NCI-H2227 (cell line): ENCODE measurements at regions not wholly inside any gene's neighbourhood (a gene's known extent, or its start where the extent isn't known, plus 50 kb on each side); places are given as distances from the start of the nearest gene placed in this dataset.

Experiments used
- DNase-seq: peaks from one replicate; lab custom pipeline; 2025; ENCODE audit not compliant: unreplicated experiment; lab: John Stamatoyannopoulos, UW

- no peak for DNase-seq
These were observed 361.1 kb downstream of the TGFB2 start for GRCh38 chr1:218705911-218706893.

GRCh38 chr1:218711001-218711400 is 365.9 kb downstream of the TGFB2 start:
- DNase-seq = no peak

- DNase-seq = no peak
These were observed 366.9 kb downstream of the TGFB2 start for GRCh38 chr1:218711884-218712674.

- no peak for DNase-seq
These were observed 367.5 kb downstream of the TGFB2 start for GRCh38 chr1:218712677-218713076.

- no peak for DNase-seq
These were observed 371.0 kb downstream of the TGFB2 start for GRCh38 chr1:218715961-218716669.

DNA sequence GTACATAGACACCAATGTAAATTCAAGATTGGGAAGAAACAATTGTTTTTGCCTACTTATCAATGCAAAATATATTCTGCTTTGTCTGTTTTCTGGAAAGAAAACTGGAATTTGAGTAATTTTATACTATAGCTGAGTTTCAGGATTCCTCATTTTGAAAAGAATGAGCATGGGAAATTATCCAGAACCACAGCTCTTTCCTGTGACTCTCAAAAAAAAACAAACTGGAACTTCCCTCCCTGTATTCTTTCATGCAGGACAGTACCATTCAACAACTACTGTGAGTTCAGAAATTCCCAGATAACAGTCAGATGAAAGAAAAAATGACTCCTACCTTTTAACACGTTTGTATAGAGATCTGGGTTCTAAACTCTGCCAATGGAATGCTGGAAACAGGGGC is 372.4 kb downstream of the TGFB2 start:
- no peak for DNase-seq

GRCh38 chr1:218718206-218718605 is 373.1 kb downstream of the TGFB2 start:
- no peak for DNase-seq

- DNase-seq = no peak
These were observed 373.8 kb downstream of the TGFB2 start for GRCh38 chr1:218718977-218719376.

GRCh38 chr1:218728898-218729565 is 383.9 kb downstream of the TGFB2 start:
- no peak for DNase-seq

DNA sequence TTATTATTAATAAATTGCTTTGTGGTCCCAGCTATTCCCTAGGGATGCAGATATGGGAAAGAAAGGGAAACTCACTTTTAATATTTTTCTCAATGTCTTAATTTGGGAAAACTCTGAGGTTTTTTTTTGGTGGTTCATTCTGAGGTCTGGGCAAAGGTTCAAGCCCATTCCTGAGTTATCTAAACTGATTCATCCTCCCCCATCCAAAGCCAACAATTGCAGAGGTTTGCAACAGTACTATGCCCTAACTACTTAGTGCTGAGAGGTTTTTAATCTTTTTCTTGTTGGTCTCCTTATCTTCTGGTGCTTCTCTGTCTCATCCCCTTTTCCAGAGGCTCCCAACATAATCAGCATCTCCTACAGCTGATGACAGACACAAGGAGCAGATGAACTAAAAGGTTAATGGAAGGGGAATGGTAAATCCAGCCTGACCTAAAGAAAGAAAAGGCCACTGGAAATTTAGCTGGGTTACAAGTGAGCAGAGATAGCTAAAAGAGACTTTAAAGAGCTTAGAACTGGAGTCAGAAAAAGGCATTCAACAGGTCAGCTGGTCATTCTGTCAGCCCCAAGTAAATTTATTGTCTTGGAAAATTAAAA is 390.4 kb downstream of the TGFB2 start:
- DNase-seq = no peak

GRCh38 chr1:218739426-218739825 is 394.3 kb downstream of the TGFB2 start:
- no peak for DNase-seq

DNA sequence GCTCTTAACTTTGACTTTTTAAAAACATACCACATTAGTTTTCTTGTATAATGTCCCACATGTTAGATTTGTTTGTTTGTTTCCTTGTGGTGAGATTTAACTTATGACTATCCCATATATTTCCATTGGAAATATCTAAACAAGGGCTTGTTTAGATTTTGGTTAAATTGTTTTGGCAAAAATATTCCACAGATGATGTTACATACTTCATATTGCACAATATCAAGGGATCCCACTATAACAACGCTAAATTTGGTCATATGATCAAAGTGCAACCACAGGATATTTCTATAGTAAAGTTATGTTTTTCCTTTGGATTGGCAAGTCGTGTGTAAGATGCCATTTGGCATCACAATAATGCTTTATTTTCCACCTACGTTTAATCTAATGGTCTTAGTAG is 396.7 kb downstream of the TGFB2 start:
- DNase-seq = no peak

DNA sequence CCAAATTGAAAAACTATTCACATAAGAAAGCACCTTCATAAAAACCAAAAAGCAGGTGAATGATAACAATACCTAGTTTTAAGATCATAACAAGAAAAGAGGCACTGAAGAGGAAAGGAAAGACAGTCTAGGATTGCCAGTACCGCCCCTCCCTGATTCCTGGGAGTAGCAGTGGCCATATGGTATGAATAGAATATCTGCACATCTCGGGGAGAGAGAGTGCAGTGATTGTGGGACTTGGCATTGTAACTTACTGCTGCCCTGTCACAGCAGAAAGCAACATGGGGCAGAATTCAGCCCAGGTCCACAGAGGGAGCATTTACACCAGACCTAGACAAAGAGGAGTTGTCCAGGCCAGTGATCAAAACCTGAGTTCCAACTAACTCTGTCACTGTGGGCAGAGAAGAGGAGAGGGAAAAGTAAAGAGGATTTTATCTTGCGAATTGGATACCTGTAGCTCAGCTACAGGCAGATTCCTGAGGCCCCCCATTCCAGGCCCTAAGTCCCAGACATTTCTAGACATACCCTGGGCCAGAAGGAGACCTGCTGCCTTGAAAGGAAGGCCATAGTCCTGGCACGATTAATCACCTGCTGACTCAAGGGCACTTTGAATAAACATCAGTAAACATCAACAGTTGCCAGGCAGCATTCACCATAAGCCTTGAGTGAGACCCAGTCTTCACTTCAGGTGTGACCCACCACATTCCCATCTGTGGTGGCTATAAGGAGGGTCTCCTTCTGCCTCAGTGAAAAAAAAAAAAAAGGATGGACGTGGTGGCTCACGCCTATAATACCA is 397.5 kb downstream of the TGFB2 start:
- no peak for DNase-seq

- no peak for DNase-seq
These were observed 398.8 kb downstream of the TGFB2 start for GRCh38 chr1:218743861-218744505.

DNA sequence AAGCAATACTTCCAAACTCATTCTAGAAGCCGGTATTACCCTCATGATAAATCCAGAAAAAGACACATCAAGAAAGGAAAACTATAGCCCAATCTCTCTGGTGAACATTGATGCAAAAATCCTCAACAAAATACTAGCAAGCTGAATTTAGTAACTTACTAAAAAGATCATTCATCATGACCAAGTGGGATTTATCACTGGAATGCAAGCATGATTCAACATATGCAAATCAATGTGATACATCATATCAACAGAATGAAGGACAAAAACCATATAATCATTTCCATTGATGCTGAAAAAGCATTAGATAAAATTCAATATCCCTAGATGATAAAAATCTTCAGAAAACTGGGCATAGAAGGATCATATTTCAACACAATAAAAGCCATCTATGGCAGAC is 402.9 kb downstream of the TGFB2 start:
- DNase-seq = no peak

DNA sequence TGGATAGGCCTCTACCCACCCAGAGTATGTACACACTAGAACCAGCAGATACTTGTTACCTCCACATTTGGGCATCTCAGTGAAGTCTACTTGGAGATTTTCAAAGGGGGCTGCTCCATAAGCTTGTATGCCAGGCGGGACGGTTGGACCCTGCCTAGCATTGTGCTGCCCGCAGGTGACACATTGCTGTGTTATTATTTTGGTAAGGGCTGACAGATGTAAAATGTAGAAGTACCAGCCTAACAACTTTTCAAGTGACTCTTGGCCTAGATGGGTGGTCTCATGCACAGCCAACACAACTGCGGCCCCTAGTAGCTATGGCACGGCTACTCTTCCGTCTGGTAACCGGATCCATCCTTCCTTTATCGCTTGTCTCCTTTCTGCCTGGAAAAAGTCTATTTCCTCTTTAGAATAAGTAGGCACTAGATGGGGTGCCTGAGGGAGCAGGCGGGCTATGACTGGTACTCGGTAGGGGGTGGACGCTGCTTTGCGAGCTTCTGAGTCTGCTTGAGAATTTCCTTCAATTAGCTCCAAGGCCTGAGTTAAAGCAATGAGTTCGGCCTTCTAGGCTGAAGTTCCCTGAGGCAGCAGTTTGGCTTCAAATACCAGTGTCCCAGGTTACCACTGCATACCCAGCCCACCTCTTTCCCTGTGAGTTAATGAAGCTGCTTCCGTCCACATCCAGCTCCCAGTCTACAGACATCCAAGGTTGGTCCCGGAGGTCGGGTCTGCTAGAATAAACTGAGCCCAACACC is 405.3 kb downstream of the TGFB2 start:
- DNase-seq = no peak

- no peak for DNase-seq
These were observed 406.2 kb downstream of the TGFB2 start for GRCh38 chr1:218751208-218751948.

- DNase-seq = no peak
These were observed 407.0 kb downstream of the TGFB2 start for GRCh38 chr1:218752126-218752525.
